SH-SY5Y (cell line): ENCODE measurements at regions not wholly inside any gene's neighbourhood (a gene's known extent, or its start where the extent isn't known, plus 50 kb on each side); places are given as distances from the start of the nearest gene placed in this dataset.

Experiments
- GATA2 ChIP-seq: IDR thresholded peaks from 2 replicates; pipeline ENCODE4 v1.6.1; 2011; ENCODE audit warnings: mild to moderate bottlenecking, low read depth, low read length
- GATA3 ChIP-seq: IDR thresholded peaks from 2 replicates; pipeline ENCODE4 v1.6.1; 2011; ENCODE audit warnings: low read depth, mild to moderate bottlenecking, low read length, moderate library complexity

- no peak for TF ChIP-seq GATA3
- no peak for TF ChIP-seq GATA2
These were observed 265.9 kb upstream of the GK2 start for GRCh38 chr4:79673898-79674297.
